ENCODE measurements at regions not wholly inside any gene's neighbourhood (a gene's known extent, or its start where the extent isn't known, plus 50 kb on each side); places are given as distances from the start of the nearest gene placed in this dataset.

DNA sequence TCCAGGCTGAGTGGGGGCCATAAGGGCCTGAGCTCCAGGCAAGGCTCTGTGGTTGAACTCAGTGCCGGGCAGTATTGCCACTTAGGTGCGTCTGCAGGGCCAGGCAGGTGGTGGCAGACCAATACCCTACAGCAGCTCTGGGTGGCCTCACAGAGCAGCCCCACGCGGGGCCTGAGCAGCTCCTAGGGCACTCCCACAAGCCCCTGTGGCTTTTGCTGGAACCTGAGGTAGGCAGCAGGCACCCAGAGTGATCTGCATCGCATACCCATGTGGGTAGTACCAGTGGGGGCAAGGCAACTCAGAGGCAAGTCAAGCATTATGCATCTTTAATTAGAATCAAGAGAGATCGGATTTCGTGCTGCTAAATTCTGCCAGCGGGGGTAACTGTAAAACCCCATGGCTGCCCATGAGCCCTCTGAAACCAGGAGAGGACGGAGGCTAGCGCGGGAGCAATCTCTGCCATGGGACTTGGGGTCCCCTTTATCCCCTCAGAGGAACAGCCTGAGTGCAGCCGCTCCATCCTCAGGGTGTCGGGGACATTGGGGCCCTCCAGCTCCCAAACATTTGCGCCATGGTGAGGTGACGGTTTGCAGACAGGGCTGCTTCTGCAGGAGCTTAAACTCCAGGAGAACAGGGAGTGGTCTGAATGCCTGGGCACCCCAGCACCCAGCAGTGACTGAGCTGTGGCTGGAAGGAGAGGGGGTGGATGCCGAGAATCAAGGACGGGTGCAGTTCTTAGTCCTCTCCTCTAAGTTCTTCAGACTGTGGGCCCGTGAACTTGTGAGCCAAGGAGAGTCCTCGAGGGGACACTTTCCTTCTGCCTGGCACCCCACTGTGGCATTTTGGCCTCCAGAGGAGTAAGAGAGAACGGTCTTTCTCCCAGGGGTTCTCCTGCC, 62.4 kb upstream of the PCSK6 start:
- no peak for DNase-seq (ENCODE audit: low read depth)

DNA sequence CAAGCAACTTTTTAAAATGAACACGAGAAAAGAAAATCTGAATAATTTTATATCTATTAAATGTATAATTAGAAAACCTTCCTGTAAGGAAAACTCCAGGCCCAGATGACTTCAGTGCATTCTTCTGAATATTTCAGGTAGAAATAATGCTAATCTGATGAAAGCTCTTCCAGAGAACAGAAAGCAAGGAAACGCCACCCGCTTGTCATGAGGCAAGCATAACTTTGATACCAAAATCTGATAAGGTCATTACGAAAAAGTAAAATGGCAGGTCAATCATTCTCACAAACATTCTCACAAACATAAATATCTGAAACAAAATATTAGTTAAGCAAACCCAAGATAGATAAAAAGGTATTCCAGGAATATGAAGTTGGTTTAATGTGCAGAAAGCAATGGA, 60.6 kb upstream of the PCSK6 start:
- DNase-seq (ENCODE audit: low read depth) = no peak

DNA sequence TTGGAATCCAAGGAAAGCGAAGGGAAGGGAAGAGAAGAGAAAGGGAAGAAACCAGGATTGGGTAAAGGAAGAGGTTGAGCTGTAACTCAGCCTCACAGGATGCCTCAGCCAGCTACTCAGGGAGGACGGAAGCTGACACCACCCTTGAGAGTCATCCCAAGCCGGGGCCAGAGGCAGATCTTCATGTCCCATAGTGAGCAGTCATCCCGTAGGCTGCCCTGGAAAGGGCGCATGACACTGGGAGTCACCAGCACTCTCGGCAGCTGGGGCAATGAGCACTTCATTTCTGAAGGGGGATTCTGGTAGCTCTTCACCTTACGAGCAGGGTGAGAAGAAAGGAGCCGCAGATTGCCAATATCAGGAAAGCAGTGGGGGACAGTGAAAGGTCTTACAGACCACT, 60.1 kb upstream of the PCSK6 start:
- no peak for DNase-seq (ENCODE audit: low read depth)

DNA sequence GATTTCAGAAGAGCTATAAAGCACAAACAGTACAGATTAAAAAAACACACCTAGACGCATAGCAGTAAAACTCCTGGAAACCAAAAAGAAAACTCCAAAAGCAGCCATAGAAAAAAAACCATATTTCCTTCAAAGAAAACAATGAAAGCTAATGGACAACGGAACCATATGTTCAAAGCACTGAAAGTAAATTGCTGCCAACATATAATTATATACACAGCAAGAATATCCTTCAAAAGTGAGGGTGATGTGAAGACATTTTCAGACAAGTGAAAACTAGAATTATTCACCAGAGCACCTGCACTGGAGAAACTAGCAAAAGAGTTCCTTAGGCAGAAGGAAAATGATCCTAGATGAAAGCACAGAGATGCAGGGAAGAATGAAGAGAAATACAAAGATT, 58.2 kb upstream of the PCSK6 start:
- DNase-seq (ENCODE audit: low read depth) = no peak

DNA sequence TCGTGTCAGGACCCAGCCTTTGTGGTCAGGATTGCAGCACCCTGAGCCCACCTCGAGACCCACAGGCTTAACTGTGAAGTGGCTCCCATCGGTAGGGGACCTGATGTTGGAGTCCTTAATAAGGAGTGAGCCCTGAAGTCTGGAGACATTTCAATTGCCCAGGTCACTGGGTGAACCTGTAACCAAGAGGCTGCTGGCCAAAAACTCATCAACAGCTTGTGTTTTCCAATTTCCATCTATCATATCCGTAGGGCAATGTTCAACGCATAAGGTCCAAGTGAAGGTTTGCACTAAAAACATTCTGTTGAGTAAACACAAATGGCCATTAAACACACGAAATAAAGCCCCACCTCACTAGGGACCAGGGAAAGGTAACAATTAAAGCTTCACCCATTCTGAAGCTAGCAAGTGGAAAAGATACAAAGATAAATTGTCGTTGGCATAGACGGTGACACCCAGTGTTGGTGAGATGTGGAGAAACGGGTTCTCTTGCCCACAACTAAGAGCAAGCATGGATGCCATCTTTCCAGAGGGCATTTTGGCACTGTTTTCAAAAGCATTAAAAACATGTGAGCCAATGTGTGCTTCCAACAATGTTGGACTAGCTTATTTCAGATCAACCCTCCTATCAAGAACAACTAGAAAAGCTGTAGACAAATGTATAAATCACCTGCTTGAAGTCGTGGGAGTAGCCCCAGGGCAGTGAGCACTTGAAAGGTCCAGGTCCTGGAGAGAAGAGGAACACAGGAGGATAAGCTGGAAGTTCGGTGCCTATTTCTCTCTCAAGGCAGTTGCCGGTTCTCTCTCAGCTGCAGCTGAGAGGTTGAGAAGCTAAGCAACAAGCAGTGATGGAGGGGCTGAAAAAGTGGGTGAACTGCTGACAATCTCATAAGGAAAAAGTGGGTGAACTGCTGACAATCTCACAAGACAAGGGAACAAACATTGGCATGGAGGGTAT, 56.3 kb upstream of the PCSK6 start:
- no peak for DNase-seq (ENCODE audit: low read depth)

DNA sequence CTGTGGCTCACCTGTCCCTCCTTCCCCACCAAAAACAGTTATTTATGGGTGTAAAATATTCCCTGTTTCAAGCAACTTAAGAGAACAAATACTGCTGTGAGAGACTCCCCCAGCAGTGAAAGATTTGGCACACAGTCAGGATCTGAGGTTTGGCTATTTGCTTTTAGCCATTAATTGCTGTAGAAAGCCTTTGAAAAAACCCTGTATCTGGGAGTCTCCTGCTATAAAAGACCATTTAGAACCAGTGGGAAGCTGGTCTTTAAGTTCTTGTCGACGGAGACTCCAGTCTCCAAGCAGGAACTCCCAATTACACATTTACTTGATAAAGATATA, 55.1 kb upstream of the PCSK6 start:
- no peak for DNase-seq (ENCODE audit: low read depth)

DNA sequence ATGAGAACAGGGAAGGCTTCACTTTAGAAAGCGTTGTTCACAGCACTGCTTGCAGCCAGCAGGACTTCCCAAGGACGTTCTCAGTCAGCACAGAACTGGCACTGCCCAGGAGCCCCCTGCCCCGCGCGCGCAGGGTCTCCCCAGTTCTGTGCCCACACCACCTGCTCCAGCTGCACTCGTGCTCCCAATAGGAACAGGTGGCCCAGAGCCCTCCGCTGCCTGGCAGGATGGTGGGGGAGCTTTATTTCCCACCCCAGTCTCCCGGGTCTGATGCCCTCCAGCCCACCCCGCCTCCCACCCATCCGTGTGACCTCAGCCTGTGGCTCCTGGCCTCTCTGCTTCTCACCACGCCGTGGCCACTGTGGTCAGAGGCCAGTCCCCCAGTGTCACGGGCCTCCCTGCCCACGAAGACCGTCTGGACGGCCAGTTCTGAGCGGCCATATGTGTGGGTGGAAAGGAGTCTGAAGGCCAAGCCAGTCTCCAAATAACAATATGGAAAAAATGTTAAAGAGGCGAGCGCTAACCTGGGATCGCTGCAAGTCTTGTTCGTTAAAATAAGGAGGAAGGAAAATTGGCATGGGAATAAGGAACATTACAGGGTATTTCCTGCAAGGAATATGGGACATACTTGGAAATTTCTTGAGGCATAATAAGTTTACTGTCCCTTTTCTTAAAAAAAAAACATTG, 54.6 kb upstream of the PCSK6 start:
- DNase-seq (ENCODE audit: low read depth) = no peak

DNA sequence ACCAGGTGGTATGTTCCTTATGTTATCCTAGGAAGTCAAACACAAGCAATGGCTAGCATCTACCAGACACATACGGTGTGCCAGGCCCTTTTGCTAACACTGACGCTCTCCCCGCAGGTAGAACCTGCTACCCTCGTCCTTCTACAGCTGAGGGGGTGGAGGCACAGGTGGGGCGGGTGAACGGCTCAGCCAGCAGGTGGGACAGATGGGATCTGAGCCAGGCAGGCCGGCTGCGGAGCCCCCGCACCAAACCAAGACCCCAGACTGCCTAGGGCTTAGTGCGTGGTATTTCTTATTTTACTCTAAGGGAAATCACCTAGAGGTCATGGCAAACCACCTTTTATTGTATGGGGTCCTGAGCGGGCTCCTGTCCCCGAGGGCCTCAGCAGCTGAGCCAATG, 53.9 kb upstream of the PCSK6 start:
- DNase-seq (ENCODE audit: low read depth) = no peak

DNA sequence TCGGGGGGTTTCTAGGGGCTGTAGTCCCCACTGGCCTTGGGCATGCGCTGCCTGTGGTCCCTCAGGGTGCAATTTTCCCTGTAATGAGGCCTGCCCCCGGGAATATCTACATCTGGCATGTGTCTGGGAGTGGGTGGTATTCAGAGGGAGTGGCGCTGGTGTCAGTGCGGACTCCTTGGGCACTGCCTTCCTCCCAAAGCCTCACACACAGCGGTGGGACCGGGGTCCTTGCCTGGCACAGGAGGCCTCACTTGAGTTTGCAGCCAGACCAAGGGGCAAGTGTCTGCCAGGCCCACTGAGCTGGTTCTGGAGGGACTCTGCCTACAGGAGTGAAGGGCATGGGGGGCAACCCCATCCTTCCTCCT, 53.5 kb upstream of the PCSK6 start:
- DNase-seq (ENCODE audit: low read depth) = no peak

DNA sequence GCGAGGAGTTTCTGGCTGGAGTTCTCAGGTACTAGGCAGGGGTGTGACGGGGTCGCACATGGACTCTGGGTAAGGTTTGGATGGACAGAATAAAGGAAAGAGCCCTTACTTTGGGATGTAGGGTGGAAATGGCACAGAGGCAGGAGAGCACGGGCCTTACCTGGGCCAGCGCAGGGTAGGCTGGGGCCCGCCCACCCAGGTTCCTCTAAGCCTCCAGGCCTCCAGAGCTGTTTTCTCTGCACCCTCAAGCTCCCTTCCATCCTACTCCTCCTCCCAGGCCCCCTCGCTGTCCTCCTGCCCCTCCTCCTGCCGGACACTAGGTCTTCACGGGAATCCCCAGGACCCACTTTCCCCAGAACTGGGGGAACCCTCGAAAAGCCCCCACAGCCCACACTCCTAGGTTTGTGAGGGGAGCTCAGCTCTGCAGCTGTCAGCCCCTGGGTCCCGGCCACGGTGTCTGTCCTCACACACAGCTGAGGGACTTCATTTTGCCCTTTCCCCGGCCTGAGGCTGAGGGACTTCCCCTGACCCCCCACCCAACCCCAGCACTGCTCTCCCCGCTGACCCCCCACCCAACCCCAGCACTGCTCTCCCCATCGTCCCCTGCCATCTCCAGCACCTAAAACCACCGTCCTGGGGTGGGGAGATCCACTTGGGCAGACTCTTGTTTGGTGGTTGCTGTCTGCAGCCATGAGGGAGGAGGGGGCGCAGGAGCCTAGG, 53.0 kb upstream of the PCSK6 start:
- no peak for DNase-seq (ENCODE audit: low read depth)

DNA sequence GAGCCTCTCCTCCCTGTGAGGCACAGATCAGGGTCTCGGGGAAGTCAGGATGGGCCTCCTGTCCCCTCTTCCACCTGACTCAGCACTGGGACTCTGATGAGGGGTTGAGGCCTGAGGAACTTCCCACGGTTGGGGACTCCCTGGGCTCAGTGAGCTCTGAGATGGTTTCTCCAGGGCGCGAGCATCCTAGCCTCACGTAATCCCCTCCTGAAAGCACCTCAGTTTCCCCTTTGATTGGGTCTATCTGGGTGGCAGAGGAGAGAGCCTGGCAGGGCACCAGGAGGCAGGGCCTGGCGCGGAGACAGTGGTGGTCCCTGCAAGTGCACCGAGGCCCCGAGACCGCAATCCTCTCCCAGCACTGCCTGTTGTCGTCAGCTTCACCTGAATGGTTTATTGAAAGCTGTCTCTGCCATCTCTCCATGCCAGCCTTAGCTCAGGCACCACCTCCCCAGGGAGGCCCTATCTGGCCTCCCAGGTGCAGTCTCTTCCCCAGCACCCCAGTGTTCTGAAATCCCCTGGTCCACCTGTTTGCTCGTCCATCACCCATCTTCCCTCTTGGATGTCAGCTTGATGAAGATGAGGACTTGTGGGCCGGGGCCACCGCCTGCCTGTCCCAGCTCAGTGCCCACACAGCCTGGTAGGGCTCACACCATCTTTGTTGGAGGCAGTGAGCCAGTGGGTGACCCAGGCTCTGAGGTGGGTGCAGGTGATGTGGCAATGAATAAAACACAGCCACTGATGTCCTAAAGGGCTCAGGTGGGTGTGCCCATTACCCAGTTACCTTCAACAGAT, 52.2 kb upstream of the PCSK6 start:
- DNase-seq (ENCODE audit: low read depth) = no peak

DNA sequence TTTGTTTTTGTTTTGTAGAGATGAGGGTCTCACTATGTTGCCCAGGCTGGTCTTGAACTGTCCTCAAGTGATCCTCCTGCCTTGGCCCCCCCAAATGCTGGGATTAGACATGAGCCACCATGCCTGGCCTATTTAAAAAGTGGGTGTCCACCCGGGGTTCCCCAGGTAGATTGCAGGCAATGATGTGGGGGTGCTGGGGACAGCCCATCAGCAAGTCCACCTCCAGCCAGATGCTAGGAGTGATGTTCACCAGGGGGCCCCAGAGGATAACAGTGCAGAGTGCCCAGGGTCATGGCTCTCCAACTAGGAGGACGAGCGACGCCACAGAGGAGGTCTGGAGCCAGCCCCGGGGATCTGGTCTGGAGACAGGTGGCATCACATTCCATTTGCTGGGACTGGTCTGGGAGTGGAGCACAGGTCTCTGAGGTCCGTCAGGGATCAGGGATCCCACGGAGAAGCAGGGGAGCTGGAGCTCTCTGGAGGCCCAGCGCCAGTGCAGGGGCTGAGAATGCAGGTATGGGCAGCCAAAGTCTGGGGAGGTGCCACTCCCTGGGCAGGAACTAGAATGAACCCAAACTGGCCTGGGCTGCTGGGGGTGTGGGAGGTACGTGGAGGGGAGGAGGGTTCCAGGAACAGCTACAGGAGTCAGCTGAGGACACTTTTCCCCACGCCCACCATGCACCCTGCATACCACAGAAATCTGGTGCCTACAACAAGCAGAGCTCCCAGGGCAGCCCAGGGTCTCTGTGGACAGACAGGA, 51.2 kb upstream of the PCSK6 start:
- DNase-seq (ENCODE audit: low read depth) = no peak

DNA sequence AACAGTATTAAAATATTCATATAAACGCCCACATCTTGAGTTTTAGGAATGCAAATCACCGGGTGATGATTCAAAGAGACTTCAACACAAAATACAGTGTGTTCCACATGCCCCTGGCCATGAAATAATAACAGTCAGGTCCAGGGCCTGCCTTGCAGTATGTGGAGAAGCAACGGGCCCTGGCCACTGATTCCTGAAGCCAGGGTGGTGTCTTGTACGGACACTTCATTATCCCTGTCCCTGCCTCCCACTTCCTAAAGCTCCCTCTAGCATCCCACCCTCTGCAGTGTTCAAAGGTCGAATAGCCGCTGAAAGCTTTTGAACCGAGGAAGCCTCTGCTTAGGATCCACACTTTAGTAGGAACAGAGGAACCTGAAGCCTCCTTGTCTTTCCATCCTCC, 50.4 kb upstream of the PCSK6 start:
- no peak for DNase-seq (ENCODE audit: low read depth)

DNA sequence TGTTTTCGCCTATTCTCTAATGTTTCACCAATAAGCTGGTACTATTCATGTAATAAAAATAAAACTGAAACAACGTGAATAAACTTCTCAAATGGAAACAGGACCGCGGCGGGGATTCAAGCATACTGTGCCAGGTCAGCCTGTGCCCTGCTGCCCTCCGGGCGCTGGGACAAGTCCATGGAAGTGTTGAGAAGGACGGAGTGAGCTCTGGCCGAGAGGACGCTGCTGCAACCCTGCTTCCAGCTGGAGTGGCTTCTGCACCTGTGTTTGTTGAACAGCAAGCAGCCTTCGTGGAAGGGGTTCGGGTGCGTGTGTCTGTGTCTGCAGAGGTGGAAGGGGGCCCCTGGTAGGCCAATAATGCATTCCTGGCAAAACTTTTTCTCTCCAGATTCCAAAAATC, 50.0 kb upstream of the PCSK6 start:
- no peak for DNase-seq (ENCODE audit: low read depth)
